Body of pancreas (tissue), 4 donors: ENCODE measurements at regions not wholly inside any gene's neighbourhood (a gene's known extent, or its start where the extent isn't known, plus 50 kb on each side); places are given as distances from the start of the nearest gene placed in this dataset.

Source experiments
- CTCF ChIP-seq, 7 experiments: fragments of 450-650 bp in 4 of 7; fragments of 200-600 bp in 3 of 7; sonication (generic) in 3 of 7; IDR thresholded peaks; one replicate each; pipeline ENCODE4 v1.5.1; 2016 to 2019; ENCODE audit warnings: antibody characterized with exemption in 7 of 7
- POLR2A ChIP-seq, 3 donors: fragments of 450-650 bp; IDR thresholded peaks; one replicate each; pipeline ENCODE4 v1.6.1; 2016; ENCODE audit warnings: antibody characterized with exemption in 3 of 3, mild to moderate bottlenecking in 2 of 3

GRCh38 chr2:123971564-123972318, 53.3 kb upstream of the CNTNAP5 start:
- TF ChIP-seq CTCF (IDR thresholded peaks at IDR 0.05): no peak
- no peak for TF ChIP-seq POLR2A (IDR thresholded peaks at IDR 0.05)
